ENCODE measurements at regions not wholly inside any gene's neighbourhood (a gene's known extent, or its start where the extent isn't known, plus 50 kb on each side); places are given as distances from the start of the nearest gene placed in this dataset.

DNA sequence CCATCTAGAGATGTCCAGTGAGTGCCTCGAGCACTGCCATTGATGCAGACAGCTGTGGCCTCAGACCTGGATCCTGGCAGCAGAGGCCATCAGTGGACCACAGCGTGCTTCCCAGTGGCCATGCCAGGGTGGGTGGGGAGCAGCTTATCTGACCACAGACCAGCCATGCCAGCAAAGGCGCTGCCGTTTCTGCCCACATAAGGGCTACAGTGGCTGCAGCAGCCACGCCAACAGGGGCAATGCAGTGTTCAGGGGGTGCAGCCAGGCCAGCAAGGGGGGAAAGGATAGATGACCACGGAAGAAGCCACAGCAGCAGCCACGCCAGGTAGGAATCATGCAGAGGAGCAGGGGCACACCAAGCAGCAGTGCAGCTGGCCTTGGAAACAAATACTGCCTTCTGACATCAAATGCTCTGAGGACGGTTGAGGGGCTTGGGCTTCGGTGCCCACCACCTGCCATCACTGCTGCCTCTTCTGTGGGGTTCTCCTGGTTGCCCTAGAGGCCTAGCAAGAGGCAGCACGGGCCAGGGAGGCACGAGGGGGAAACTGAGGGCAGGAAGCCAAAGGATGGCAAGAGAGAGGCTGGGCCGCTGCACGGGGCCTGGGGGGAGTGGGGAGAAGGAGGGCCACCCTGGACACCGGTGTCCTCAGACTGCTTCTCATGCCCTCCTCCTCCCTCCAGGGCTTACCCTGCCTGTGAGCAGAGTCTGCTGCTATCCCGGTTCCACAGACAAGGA is 94.7 kb upstream of the RUNX3 start:
- DNase-seq = no peak
- peaks cover 2% of the 10 kb centered on the region for H3K9me3 Mint-ChIP-seq
- H3K4me1 Mint-ChIP-seq = peaks cover 96% of the 10 kb centered on the region
- H3K27me3 Mint-ChIP-seq = no peaks in the 10 kb centered on the region
- H3K27ac Mint-ChIP-seq = peak overlapping the region; percentile 98
- H3K4me3 Mint-ChIP-seq = no peak overlapping the region
- H3K36me3 Mint-ChIP-seq (ENCODE audit: low read depth) = no peaks in the 10 kb centered on the region
- POLR2A ChIA-PET = no interaction called here
- CTCF ChIA-PET = interaction anchor here (0.6 to 5.6 kb wide), 5 partner anchors 11 to 190 kb away, joined by 3 to 42 read pairs (median 3); no protein-coding TSS in a partner anchor

DNA sequence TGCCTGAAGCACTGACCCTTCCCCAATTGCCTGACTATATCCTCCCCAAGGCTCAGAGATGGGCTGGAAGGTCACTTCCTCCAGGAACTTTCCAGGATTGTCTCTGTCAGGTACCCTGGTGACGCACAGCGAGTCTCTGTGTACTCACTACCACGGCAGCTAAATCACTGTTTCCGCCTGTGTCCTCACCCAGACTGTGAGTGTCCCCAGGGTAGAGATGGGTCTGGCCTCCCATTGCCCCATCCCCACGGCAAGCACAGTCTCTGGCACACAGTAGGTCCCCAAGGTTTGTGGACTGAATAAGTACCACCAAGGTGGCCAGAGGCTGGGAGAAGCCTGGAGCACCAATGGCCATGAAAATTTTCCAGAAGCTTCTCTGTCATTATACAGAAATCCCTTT is 93.8 kb upstream of the RUNX3 start:
- ChIA-PET POLR2A (no interaction called here), CTCF (interaction anchor here (1.0 to 5.6 kb wide), 4 partner anchors 11 to 51 kb away, joined by 3 to 42 read pairs (median 4); no protein-coding TSS in a partner anchor)
- Mint-ChIP-seq H3K27me3 (no peaks in the 10 kb centered on the region), H3K36me3 (ENCODE audit: low read depth) (no peaks in the 10 kb centered on the region), H3K27ac (peak overlapping the region; percentile 98), H3K4me3 (peak overlapping the region; percentile 69), H3K4me1 (peaks cover 96% of the 10 kb centered on the region), H3K9me3 (peaks cover 3% of the 10 kb centered on the region)
- no peak for DNase-seq

DNA sequence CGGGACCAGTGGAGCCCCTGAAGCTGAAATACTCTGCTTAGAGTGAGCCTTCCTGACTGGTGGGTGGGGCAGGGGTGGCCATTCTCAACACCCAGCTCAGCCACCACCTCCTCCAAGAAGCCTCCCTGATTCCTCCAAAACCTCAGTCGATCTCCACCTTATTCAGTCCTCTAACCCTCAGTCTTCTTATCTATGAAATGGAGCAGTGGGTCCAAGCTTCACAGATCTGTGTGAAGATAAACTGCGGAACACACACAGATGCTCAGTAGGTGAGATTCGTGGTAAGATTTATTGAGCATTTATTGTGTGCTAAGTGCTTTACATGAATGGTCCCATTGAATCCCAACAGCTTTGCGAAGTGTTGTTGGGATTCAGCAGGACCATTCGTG is 93.1 kb upstream of the RUNX3 start:
- H3K27me3 Mint-ChIP-seq = no peaks in the 10 kb centered on the region
- no peak for DNase-seq
- CTCF ChIA-PET = interaction anchor here (0.8 to 5.6 kb wide), 12 partner anchors 10 to 1147 kb away, joined by 3 to 42 read pairs (median 4); partner anchors contain the start of gene ZNF593
- H3K36me3 Mint-ChIP-seq (ENCODE audit: low read depth) = no peaks in the 10 kb centered on the region
- H3K4me1 Mint-ChIP-seq = peaks cover 96% of the 10 kb centered on the region
- POLR2A ChIA-PET = no interaction called here
- H3K9me3 Mint-ChIP-seq = peaks cover 3% of the 10 kb centered on the region
- peak overlapping the region; percentile 98 for H3K27ac Mint-ChIP-seq
- H3K4me3 Mint-ChIP-seq = peak overlapping the region; percentile 69

DNA sequence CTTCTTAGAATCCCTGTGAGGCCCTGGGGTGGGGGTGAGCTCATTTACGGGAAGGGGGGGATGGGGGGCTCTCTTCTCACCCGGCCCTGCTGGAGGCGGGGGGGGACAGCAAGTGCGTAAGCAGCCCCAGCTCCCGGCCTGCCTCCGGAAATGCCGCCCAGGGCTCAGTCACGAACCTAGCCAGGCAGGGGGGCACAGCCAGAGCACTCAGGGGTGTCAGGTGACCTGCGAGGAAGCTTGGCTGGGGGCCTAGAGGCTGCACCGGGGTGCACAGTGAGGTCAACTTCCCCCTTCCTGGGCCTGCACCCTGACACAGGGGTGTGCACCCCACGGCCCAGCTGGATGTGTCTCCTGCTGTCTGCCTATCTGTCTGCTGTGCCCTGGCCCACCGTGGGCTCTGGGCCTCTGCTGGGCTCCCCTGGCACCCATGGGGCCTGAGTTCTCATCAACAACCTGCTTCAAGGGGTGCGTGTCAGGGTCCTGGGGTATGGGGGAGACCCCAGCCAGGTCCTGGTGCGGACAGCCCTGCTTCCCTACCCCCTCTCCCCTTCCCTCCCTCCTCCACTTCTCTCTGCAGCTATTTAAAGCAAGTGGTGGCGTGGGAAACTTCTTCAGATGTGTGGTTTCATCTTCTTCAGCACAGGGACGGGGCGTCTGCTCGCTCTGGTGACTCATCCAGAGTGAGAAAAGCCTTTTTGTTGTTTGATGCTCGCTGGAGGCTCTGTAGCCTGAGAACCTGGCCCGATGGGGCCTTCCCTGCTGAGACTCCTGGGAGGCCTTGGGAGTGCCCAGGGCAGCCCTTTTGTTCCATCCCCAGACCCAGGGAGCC is 92.5 kb upstream of the RUNX3 start:
- ChIA-PET POLR2A (interaction anchor here (0.8 to 1.2 kb wide), 5 partner anchors 13 to 96 kb away, joined by 3 to 6 read pairs (median 3); partner anchors contain the start of gene RUNX3), CTCF (interaction anchor here (0.5 to 5.6 kb wide), 20 partner anchors 10 to 1147 kb away, joined by 3 to 42 read pairs (median 4); partner anchors contain the start of genes RUNX3, SYF2 and ZNF593)
- Mint-ChIP-seq H3K9me3 (peaks cover 3% of the 10 kb centered on the region), H3K4me3 (peak overlapping the region; percentile 69), H3K36me3 (ENCODE audit: low read depth) (no peaks in the 10 kb centered on the region), H3K27me3 (no peaks in the 10 kb centered on the region), H3K27ac (peak overlapping the region; percentile 98), H3K4me1 (peaks cover 96% of the 10 kb centered on the region)
- DNase-seq = peak; percentile 96

DNA sequence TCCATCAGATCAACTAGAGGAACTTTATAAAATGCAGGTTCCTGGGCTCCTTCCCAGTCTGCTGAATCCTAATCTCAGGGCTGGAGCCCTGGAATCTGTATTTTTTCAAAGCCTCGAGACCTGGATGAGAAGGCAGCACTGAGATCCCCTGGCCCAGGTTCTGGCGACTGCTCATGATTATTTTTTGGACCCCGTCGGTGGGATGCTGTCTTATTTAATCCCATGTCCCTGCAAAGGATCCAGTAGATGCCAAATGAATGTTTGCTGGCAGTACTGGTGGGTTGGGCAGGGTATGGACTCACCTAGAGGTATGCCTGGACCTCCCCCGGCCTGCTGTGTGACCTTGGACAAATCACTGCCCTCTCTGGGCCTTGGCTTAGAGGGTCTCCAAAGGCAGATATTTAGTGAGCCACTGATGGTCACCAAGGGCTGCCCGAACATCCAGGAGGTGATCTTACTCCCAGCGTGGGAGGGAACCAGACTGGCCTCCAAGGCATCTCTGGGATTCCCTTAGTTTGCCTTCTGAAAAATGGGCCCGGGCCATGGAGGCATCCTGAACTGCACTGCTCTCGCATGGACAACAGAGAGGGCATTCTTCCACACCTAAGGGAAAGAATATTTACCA is 91.6 kb upstream of the RUNX3 start:
- Mint-ChIP-seq H3K9me3 (peaks cover 3% of the 10 kb centered on the region), H3K4me3 (no peak overlapping the region), H3K27me3 (no peaks in the 10 kb centered on the region), H3K4me1 (peaks cover 93% of the 10 kb centered on the region), H3K27ac (peak overlapping the region; percentile 98), H3K36me3 (ENCODE audit: low read depth) (no peaks in the 10 kb centered on the region)
- no peak for DNase-seq
- ChIA-PET POLR2A (interaction anchor here (0.8 to 1.2 kb wide), 5 partner anchors 13 to 95 kb away, joined by 3 to 6 read pairs (median 3); partner anchors contain the start of gene RUNX3), CTCF (interaction anchor here (0.5 to 5.6 kb wide), 11 partner anchors 10 to 210 kb away, joined by 3 to 42 read pairs (median 5); partner anchors contain the start of genes RUNX3 and SYF2)

DNA sequence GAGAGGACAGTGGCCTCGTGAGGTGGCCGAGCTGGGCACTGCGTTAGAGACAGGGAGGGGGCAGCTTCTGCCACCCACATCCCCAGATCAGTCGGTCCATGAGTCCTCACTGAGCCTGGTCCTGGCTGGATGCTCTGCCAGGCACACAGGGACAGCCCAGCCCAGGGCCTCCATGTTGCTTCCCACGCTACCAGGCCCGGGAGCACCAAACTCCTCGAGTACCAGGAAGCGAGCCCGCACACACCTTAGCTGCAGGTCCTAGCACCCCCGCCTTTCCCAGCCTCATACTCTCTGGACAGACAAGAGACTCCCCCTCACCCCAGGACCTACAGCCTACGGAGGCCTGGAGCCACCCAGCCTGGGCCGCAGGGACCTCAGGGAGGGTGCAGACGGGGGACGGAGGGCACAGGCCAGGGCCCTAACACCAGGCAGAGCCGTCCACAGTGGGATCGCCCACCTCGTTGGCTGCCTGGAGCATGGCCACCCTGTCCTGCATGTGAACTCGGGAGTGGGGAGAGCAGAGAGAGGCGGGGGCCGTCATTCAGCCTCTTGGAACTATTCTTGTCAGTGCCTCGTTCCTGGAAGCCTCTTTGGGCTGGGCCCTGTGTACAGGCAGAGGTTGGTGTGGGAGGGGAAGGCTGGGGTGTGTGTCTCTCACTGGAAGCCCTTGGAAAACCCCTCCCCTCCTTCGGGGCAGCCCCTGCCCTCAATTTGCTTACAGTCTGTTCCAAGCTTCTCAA is 90.9 kb upstream of the RUNX3 start:
- ChIA-PET CTCF (interaction anchor here (0.9 to 1.9 kb wide), 4 partner anchors 9 to 91 kb away, joined by 3 to 8 read pairs (median 4); partner anchors contain the start of gene RUNX3), POLR2A (no interaction called here)
- no peak for DNase-seq
- Mint-ChIP-seq H3K4me3 (peak overlapping the region; percentile 27), H3K4me1 (peaks cover 91% of the 10 kb centered on the region), H3K9me3 (peaks cover 3% of the 10 kb centered on the region), H3K36me3 (ENCODE audit: low read depth) (no peaks in the 10 kb centered on the region), H3K27me3 (no peaks in the 10 kb centered on the region), H3K27ac (peak overlapping the region; percentile 98)

DNA sequence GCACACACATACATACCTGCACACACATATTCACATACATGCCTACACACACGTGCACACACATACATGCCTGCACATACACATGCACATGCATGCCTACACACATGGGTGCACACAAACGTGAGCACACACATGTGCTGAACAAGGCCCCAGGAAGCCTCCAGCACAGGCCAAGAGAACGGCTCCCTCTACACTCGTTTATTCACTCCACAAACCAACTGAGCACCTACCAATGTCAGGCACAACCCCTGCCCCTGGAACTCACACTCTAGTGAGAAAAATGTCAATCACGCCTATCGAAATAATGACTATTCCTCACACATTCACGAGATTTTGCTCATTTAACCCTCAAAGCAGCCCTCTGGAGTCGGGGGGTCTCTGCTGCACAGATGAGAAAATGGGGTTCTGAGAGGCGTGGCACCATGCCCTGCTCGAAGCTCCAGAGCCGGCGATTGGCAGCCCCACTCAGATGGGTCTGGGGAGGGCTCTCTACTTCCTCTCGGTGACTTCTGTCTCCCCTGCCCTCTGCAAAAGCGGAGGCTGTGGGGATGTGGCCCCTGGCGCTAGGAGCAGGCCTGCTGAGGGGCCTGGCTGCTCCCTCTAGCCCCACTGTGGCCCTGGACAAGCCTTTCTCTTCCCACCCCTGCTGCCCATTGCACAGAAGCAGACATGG is 90.2 kb upstream of the RUNX3 start:
- ChIA-PET POLR2A (no interaction called here), CTCF (interaction anchor here (0.9 kb wide), 1 partner anchor 9 kb away, joined by 3 read pairs; no protein-coding TSS in a partner anchor)
- Mint-ChIP-seq H3K9me3 (peaks cover 3% of the 10 kb centered on the region), H3K36me3 (ENCODE audit: low read depth) (no peaks in the 10 kb centered on the region), H3K27me3 (no peaks in the 10 kb centered on the region), H3K4me1 (peaks cover 87% of the 10 kb centered on the region), H3K27ac (peak overlapping the region; percentile 98), H3K4me3 (no peak overlapping the region)
- DNase-seq = no peak

DNA sequence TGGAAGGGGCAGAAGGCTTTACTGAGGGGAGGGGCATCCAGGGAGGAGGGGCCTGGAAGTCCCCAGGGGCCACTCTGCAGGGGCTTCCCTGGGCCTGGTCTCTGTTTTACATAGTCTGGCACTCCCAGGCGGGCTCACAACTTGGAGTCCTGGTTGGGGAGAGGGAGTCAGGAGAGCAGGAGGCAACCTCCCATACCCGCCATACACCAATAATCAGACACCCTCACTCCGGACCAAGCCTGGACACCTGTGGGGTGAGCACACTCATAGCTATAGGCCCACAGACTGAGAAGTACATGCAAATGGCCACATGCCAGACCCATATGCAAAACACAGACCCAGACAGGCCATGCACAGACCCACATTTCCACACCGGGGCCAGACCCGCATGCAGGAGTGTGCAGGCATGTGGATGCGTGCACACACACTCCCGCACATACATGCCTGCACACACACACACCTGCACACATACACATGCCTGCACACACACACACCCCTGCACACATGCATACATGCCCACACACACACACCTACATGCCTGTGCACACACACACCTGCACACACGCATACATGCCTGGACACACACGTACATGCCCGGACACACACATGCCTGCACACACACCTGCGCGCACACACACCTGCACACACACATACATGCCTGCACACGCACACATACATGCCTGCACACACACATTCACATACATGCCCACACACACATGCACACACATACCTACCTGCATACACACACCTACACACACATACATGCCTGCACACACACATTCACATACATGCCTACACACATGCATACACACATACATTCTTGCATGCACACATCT is 89.5 kb upstream of the RUNX3 start:
- Mint-ChIP-seq H3K4me1 (peaks cover 79% of the 10 kb centered on the region), H3K27ac (peak overlapping the region; percentile 98), H3K36me3 (ENCODE audit: low read depth) (no peaks in the 10 kb centered on the region), H3K4me3 (peak overlapping the region; percentile 2), H3K27me3 (no peaks in the 10 kb centered on the region), H3K9me3 (peaks cover 3% of the 10 kb centered on the region)
- CTCF ChIA-PET = interaction anchor here (0.9 to 2.8 kb wide), 4 partner anchors 8 to 22 kb away, joined by 3 to 7 read pairs (median 4); no protein-coding TSS in a partner anchor
- POLR2A ChIA-PET = no interaction called here
- DNase-seq = no peak

DNA sequence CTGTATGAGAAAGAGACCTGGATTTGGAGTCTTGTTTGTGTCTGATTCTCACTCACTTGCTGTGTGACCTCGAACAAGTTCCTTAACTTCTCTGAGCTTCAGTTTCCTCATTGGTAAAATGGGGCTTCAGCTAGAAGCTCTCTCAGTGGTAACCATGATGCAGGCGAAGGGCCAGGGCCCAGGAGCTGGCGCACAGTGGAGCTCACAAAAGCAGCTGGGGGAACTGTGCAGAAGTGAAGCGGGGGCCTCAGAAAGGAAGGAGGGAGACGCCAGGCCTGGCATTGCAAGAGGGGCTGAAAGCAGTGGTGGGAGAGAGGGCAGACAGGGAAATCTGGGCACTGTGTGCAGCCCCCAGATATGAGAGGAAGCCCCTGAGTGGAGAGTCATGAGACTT is 88.9 kb upstream of the RUNX3 start:
- POLR2A ChIA-PET = no interaction called here
- no peaks in the 10 kb centered on the region for H3K36me3 Mint-ChIP-seq (ENCODE audit: low read depth)
- H3K4me1 Mint-ChIP-seq = peaks cover 73% of the 10 kb centered on the region
- DNase-seq = no peak
- H3K9me3 Mint-ChIP-seq = peaks cover 3% of the 10 kb centered on the region
- no peak overlapping the region for H3K4me3 Mint-ChIP-seq
- peak overlapping the region; percentile 91 for H3K27ac Mint-ChIP-seq
- H3K27me3 Mint-ChIP-seq = no peaks in the 10 kb centered on the region
- CTCF ChIA-PET = interaction anchor here (1.2 to 3.0 kb wide), 4 partner anchors 10 to 22 kb away, joined by 3 to 9 read pairs (median 6); no protein-coding TSS in a partner anchor

DNA sequence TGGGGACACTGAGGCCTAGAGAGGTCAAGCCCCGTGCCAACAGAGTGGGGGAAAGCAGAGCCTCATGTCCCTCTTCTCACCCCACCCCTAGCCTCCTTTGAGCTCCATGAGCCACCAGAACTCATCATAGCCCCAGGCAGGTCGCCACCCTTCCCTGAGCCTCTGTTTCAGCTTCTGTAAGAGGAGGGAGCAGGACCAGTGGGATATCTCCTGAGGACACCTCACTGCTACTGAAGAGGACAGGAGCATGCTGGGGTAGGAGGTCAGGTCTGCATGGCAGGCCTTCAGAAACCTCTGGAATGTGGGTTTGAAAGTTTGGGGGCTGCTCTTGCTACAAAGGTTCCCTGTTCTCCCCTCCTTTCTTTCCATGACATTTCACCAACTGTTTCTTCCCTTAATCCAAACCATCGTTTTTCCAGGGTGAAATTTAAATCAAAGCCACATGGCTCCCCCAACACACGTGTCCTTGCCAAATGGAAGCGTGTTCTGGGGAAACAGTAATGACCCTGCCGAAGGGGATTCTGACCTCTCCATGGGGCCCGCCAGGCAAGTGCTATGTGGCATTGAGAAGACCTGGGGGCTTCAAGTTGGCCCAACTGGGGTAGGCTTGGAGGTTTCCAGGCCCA is 88.1 kb upstream of the RUNX3 start:
- Mint-ChIP-seq H3K4me1 (peaks cover 66% of the 10 kb centered on the region), H3K4me3 (no peak overlapping the region), H3K36me3 (ENCODE audit: low read depth) (no peaks in the 10 kb centered on the region), H3K27me3 (no peaks in the 10 kb centered on the region), H3K9me3 (peaks cover 3% of the 10 kb centered on the region), H3K27ac (peak overlapping the region; percentile 73)
- no peak for DNase-seq
- ChIA-PET CTCF (interaction anchor here (0.6 to 3.0 kb wide), 7 partner anchors 10 to 71 kb away, joined by 3 to 9 read pairs (median 3); no protein-coding TSS in a partner anchor), POLR2A (no interaction called here)
